Activated CD4-positive, alpha-beta T cell treated with anti-CD3 and anti-CD28 coated beads, Interleukin-2, Interleukin-6, amounts not matched to agents 100 ng/mL and 50 ng/mL, durations not matched to agents 16 hours and 8 hours (primary cell): ENCODE measurements at regions not wholly inside any gene's neighbourhood (a gene's known extent, or its start where the extent isn't known, plus 50 kb on each side); places are given as distances from the start of the nearest gene placed in this dataset.

Experiments
- DNase-seq: peaks from one replicate; pipeline ENCODE4 v3.0.0-alpha.2; 2020

GRCh38 chrX:57848857-57849256 lies 61.4 kb downstream of the ZXDA start:
- no peak for DNase-seq

- DNase-seq = no peak
These were observed 87.4 kb downstream of the ZXDA start for GRCh38 chrX:57822818-57823217.

GRCh38 chrX:57822398-57822797 lies 87.9 kb downstream of the ZXDA start:
- DNase-seq = no peak

- DNase-seq = peak; percentile 65
These were observed 88.4 kb downstream of the ZXDA start for GRCh38 chrX:57821703-57822387.

GRCh38 chrX:57817302-57817701 lies 93.0 kb downstream of the ZXDA start:
- peak; percentile 3 for DNase-seq

- DNase-seq = no peak
These were observed 92.6 kb upstream of the NLRP2B start for GRCh38 chrX:57772637-57773036.

- DNase-seq = no peak
These were observed 91.6 kb upstream of the NLRP2B start for GRCh38 chrX:57771689-57772088.

GRCh38 chrX:57752866-57753265 lies 72.8 kb upstream of the NLRP2B start:
- no peak for DNase-seq

GRCh38 chrX:57741107-57741506 lies 61.0 kb upstream of the NLRP2B start:
- no peak for DNase-seq

GRCh38 chrX:57737881-57738280 lies 57.8 kb upstream of the NLRP2B start:
- no peak for DNase-seq
